HG02885 (cell line): ENCODE measurements at regions not wholly inside any gene's neighbourhood (a gene's known extent, or its start where the extent isn't known, plus 50 kb on each side); places are given as distances from the start of the nearest gene placed in this dataset.

Experiments used
- ATAC-seq: cut with Tn5 transposase; IDR thresholded peaks from one replicate; pipeline ENCODE4 v1.9.1; 2021; ENCODE audit warnings: mild to moderate bottlenecking; ENCODE audit not compliant: unreplicated experiment, poor library complexity

DNA sequence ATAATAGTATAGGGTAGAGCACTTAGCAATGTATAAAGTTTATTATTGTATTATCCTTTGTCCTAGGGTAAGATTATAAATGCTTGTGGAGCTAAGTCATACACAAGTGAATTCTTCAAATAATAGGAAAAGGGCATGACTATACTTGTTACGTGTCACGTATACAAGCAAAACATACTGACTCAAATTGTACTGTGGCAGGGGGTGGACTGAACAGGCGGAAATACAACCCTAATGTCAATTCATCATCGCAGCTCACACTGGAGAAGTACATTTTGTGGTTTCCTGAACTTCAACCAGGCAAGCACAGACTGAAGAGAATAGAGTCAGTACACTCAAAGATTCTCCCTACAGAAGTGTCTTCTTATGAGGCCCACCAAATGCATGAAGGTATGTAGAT is 201.0 kb downstream of the MBD2 start:
- ATAC-seq, result peak; percentile 48

DNA sequence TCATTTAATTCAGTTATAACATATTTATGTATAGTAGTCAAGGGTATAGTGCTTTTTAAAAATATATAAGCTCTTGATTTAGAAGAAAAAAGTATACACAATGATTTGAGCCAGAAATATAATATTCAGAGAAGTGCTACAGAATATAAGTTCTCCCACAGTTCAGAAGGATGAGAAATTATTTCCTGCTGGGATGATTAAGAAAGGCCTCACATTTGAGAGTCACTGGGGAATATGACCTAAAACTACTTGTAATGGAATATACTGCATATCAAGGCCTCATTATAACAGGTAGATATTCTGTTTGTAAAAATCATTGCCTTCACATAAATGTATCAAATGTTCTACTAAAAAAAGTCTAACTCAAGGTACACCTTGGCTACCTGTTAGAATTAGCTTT is 203.5 kb downstream of the MBD2 start:
- ATAC-seq, result no peak

DNA sequence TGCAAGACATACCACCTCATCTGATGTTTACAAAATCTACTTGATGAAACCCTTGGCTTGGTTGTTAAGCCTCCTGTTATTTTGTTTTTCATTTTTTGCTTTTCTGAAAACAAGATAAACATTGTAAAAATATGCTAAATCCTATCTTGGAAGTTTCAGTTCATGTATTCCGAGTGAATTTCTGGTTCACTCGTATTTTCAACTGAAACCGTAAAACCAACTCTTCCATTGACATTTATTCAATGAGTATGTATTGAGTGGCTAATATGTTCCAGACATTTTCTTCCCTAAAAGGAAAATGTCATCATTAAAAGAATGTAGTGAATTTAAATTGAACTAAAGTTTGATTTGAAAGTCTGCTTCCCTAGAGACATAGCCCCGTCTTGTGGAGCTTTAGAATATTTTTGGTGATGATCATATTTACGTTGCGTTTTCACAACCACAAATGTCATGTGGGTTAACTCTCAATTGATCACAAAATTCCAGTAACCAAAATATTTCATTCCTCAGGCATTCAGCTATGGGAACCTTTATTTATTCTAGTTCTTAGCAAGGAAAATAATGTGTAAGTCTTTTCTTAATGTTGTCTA is 204.2 kb downstream of the MBD2 start:
- no peak for ATAC-seq

DNA sequence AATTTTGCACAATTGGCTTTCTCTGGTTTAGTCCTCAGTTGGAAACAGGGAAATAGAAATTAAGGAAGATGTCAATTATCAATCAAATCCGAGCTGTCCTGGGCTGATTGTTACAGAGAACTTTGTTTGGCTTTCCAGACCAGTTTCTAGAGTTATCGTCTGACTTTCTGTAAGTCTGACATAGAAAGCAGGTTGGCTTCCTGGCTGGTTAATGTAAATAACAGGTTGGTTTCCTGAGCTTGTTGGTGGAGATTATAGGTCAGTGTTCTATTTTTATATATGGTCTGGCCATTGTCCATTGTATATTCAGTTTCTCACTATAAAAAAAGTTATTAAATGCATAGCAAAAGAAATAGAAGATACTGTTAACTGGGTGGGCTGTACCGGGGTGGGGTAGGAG is 204.8 kb downstream of the MBD2 start:
- no peak for ATAC-seq

DNA sequence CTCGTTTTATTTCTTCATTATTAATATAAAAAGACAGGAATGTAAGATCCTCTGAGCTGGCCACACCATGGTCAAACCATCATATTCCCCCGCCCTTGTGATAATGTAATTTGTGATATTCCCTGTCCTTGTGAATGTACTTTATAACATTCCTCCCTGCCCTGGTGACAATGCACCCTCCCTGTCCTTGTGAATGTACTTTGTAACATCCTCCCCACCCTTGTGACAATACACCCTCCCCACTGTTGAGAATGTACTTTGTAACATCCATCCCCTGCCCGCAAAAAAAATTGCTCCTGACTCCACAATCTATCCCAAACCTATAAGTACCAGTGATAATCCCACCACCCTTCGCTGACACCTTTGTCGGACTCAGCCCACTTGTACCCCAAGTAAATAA is 211.0 kb downstream of the MBD2 start:
- ATAC-seq, result no peak

DNA sequence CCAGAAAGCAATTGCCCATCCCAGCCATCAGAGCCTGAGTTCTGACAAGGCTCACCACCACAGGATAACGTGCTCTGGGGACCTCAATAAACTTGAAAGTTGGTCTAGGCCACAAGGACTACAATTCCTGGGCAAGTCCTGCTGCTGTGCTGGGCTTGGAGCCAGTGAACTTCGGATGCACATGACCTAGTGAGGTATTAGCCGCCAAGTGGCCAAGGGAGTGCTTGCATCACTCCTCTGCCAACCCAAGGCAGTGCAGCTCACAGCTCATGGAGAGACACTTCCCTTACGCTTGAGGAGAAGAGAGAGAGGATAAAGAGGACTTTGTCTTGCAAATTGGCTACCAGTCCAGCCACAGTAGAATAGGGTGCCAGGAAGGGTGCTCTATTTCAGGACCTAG is 219.6 kb downstream of the MBD2 start:
- no peak for ATAC-seq

DNA sequence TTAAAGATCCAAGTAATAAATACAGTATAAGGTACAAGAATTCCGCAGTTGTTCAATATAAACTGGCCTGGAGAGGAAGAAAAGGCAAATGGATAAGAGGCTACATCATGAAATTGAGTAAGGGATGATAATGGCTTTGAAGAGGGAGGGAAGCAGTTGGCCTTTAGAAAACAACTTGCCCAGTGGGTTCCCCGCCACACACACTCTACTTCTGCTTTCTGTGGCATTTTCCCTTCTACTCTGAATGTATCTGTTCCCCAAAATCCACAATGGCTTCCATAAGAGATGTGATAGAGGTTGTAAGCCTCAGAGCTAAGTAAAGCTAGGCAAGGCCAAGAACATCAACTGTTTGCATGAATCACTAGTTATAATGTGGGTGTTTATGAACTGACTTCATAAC is 221.3 kb downstream of the MBD2 start:
- no peak for ATAC-seq

GRCh38 chr18:53997064-53997463 is 227.4 kb downstream of the MBD2 start:
- no peak for ATAC-seq

- ATAC-seq, result no peak
Observed at GRCh38 chr18:53994016-53994415, 230.5 kb downstream of the MBD2 start.

GRCh38 chr18:53991805-53992204 is 232.7 kb downstream of the MBD2 start:
- ATAC-seq, result no peak

DNA sequence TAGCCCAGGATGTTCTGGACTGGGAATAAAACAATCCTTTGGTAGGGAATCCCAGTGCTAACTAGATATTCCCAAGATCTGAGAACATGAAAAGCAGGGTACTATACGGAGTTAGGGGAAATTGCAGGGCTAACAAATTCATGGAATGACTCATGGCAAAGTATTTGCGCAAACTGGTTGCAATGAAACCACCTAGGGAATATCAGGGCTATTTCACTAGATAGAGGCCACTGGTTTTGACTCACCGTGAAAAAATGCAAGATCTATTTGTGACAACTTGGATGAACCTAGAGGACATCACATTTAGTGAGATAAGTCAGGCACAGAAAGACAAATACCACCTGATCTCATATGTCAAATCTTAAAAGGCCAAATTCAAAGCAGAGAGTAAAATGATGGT is 233.3 kb downstream of the MBD2 start:
- no peak for ATAC-seq

DNA sequence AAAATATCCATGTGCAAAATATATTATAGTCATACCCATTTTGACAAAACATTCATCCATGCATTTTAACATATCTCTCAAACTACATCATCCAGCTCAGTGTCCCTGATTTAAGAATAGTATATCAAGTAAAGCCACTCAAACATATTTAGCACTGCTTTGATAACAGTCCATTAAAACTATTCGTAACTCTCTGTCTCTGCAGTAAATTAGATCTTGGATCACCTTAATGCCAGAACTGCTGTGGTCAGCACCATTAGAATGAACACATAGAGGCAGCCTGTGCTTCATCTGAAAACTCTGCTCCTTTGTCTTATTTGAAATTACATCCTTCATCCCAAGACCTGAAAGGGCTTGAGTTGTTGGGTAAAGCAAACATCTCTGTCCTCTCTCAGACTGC is 234.0 kb downstream of the MBD2 start:
- no peak for ATAC-seq

DNA sequence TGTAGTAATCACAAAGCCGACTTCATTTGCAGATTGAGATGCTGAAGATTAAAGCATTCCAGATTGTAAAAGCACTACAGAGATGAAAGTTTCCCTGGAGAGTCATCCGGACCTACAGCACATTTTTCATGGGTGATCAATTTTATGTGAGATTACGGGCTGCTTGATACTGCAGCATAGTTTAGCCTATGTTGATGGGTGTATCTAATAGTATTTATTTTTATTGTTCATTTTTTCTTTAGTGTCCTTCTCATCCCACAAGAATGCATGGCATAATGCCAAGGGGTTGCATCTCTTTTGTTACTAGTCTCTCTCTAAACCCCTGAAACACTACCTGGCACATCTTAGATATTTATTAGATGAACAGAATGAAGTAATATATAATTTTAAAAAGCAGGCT is 240.4 kb downstream of the MBD2 start:
- no peak for ATAC-seq

- ATAC-seq, result no peak
Observed at GRCh38 chr18:53971331-53971730, 253.1 kb downstream of the MBD2 start.

DNA sequence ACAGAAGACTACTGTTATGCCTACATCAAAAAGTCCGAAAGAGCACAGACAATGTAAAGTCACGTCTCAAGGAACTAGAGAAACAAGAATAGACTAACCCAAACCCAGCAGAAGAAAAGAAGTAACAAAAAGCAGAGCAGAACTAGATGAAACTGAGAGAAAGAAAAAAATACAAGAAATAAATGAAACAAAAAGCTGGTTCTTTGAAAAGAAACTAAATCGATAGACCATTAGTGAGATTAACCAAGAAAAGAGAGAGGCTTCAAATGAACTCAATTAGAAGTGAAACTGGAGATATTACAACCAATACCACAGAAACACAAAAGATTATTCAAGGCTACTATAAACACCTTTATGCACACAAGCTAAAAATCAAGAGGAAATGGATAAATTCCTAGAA is 271.8 kb downstream of the MBD2 start:
- ATAC-seq, result peak; percentile 51

- ATAC-seq, result no peak
Observed at GRCh38 chr18:53950545-53950944, 273.9 kb downstream of the MBD2 start.

DNA sequence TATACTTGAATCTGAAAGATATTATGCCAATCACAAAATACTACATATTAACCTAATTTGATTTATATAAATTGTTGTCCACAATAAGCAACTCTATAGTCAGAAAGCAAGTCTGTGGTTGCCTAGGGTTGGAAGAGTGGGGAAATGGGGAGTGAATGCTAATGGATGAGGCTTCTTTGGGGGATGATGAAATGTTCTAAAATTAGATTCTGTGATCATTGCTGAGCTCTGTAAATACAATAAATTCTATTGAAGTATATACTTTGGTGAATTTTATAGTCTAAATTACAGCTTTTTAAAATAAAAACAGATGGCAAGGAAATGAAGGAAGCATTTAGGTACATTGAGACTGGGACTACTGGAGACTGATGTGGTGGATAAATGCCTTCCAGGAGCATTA is 275.5 kb downstream of the MBD2 start:
- ATAC-seq, result no peak

DNA sequence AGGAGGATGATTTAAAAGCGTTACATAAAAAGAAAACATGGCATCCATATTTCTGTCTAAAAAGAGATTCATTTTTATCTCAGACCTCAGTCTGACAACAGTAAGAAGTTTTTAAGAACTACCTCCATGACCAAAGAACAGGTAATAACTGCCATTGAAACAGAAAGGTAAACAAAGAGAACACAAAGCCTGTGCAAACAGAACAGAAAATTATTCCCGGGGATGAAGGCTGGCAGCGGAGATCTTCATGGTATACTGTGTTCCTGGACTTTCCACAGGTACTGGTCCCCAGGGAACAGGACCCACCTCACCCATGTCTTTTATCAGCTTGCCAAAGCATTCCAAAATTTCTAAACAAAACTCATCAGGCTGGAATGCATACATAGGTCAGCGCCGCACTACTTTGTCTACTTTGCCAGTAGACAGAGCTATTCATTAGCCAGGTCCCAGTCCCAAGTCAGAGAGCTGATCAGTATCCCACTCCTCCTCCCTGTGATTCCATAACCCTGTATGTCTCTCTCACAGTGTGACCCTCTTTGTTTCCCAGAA is 277.3 kb downstream of the MBD2 start:
- ATAC-seq, result no peak

GRCh38 chr18:53946594-53946993 is 277.9 kb downstream of the MBD2 start:
- no peak for ATAC-seq

DNA sequence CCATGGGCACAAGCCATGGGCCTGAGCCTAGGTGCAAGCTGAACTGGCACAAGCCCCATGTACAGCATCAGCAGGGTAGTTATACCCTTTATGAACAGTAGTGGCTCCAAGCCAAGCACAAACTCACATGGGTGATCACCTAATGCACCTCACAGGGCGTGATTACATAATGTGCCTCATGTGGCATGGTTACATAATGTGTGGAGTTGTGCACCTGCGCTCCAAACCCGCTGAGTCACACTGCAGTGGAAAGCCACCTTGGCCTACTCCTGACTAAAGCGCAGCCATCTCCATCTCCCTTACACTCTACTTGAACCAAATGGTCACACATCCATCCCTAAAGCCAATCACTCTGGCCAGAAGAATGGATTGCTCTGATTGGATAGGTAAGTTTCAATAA is 279.7 kb downstream of the MBD2 start:
- ATAC-seq, result no peak

- ATAC-seq, result no peak
Observed at GRCh38 chr18:53943326-53943860, 281.1 kb downstream of the MBD2 start.

DNA sequence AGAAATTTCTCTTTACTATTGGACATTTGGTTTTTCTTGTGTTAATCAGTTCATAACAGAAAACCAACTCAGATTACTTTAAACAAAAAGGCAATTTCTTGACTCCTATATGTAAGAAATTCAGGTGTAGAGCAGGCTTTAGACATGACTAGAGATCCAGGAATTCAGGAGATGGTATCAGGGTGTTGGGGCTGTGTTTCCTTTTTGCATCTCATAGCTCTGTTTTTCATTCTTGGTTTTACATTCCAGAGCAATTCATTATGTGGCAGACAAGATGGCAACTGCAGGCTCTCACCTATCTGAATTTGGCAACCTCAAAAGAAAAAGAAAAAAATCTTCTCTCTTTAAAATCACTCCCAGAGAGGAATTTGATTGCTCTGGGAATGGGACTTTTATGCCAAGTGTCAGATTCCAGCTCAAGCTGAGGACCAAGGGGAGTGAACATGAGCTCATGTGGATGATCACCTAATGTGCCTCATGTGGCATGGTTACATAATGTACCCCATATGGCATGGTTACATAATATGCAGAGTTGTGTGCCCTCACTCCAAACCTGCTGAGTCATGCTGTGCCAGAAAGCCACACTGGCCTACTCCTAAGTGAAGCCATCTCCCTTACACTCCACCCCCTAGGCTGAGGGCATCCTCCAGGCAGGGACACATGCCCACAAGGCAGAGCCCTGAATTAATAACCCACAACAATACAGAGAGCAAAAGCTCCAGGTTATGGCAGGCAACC is 282.7 kb downstream of the MBD2 start:
- ATAC-seq, result no peak
